Keratinocyte (primary cell): ENCODE measurements at regions not wholly inside any gene's neighbourhood (a gene's known extent, or its start where the extent isn't known, plus 50 kb on each side); places are given as distances from the start of the nearest gene placed in this dataset.

Experiments
- DNase-seq: peaks from one replicate; pipeline ENCODE4 v3.0.0-alpha.2; 2011; ENCODE audit warnings: low read depth, missing footprints, low spot score
- FAIRE-seq: peaks from 2 replicates; lab custom pipeline; 2011; peaks lifted over from hg19 to GRCh38; lab: Jason Lieb, UNC
- H2AFZ ChIP-seq: 2 replicates; pipeline ENCODE4 v1.6.0; 2012; ENCODE audit warnings: low read length, control low read depth, inconsistent platforms; ENCODE audit not compliant: control insufficient read depth
- H3K27ac ChIP-seq: 2 replicates; pipeline ENCODE4 v1.5.1; 2011; ENCODE audit warnings: low read length; ENCODE audit not compliant: control insufficient read depth, insufficient read depth
- H3K27me3 ChIP-seq: 3 replicates; pipeline ENCODE4 v1.6.0; 2011; ENCODE audit warnings: low read length; ENCODE audit not compliant: control insufficient read depth, insufficient read depth; ENCODE audit errors: extremely low read depth
- H3K36me3 ChIP-seq, 2 experiments: 2 replicates in 1 of 2; 3 replicates in 1 of 2; pipeline ENCODE4 v1.5.1; 2011; ENCODE audit warnings: low read length in 2 of 2, mild to moderate bottlenecking in 1 of 2; ENCODE audit not compliant: control insufficient read depth in 2 of 2, insufficient read depth in 2 of 2; ENCODE audit errors: extremely low read depth in 1 of 2
- H3K4me1 ChIP-seq: 3 replicates; pipeline ENCODE4 v1.5.1; 2011; ENCODE audit warnings: low read length; ENCODE audit not compliant: control insufficient read depth, insufficient read depth; ENCODE audit errors: extremely low read depth
- H3K4me2 ChIP-seq: 3 replicates; pipeline ENCODE4 v1.6.0; 2011; ENCODE audit warnings: low read depth, low read length; ENCODE audit not compliant: control insufficient read depth, insufficient read depth; ENCODE audit errors: extremely low read depth
- H3K4me3 ChIP-seq, 3 experiments: fragments of 200-600 bp in 1 of 3; sonication (generic) in 1 of 3; 2 replicates in 2 of 3; 3 replicates in 1 of 3; pipeline ENCODE4 v1.5.1; 2011 to 2016; ENCODE audit warnings: low read length in 3 of 3, mild to moderate bottlenecking in 3 of 3, control low read depth in 2 of 3, inconsistent platforms in 1 of 3, low read depth in 1 of 3, mixed read lengths in 1 of 3, mixed run types in 1 of 3, moderate library complexity in 1 of 3; ENCODE audit not compliant: control insufficient read depth in 2 of 3, insufficient read depth in 2 of 3; ENCODE audit errors: extremely low read depth in 1 of 3
- H3K79me2 ChIP-seq: 2 replicates; pipeline ENCODE4 v1.6.0; 2012; ENCODE audit warnings: low read length; ENCODE audit not compliant: control insufficient read depth, insufficient read depth
- H3K9ac ChIP-seq: 3 replicates; pipeline ENCODE4 v1.6.0; 2011; ENCODE audit warnings: low read length; ENCODE audit not compliant: control insufficient read depth, insufficient read depth; ENCODE audit errors: extremely low read depth
- H3K9me1 ChIP-seq: 3 replicates; pipeline ENCODE4 v1.6.0; 2011; ENCODE audit warnings: low read length; ENCODE audit not compliant: control insufficient read depth, insufficient read depth; ENCODE audit errors: extremely low read depth
- H3K9me3 ChIP-seq: 2 replicates; pipeline ENCODE4 v1.5.1; 2012; ENCODE audit warnings: low read depth, low read length; ENCODE audit not compliant: control insufficient read depth
- H4K20me1 ChIP-seq: 3 replicates; pipeline ENCODE4 v1.6.0; 2011; ENCODE audit warnings: low read length; ENCODE audit not compliant: control insufficient read depth, insufficient read depth; ENCODE audit errors: extremely low read depth
- CTCF ChIP-seq, 3 experiments: IDR thresholded peaks in 1 of 3; conservative IDR thresholded peaks in 1 of 3; optimal IDR thresholded peaks in 1 of 3; 2 replicates in 2 of 3; 3 replicates in 1 of 3; pipeline versions ENCODE3 to v1.5.1; 2011; ENCODE audit warnings: low read length in 3 of 3, mild to moderate bottlenecking in 3 of 3, moderate library complexity in 2 of 3, control low read depth in 1 of 3, inconsistent platforms in 1 of 3; ENCODE audit not compliant: insufficient read depth in 2 of 3; ENCODE audit errors: extremely low read depth in 1 of 3
- EZH2 ChIP-seq: IDR thresholded peaks from one replicate; pipeline ENCODE4 v1.6.1; 2012; ENCODE audit warnings: inconsistent platforms, mild to moderate bottlenecking, low read length, moderate library complexity
- dilution Hi-C: fragments of 300-500 bp; cut with MboI; formaldehyde crosslinking; loops from one replicate; pipeline ENCODE4 v1.7.0; 2020; ENCODE audit warnings: low sequenced_read_pairs; ENCODE audit not compliant: extremely low pct_ligation_motif_present

GRCh38 chr2:145501920-145502319, 982.0 kb upstream of the ZEB2 start:
- Histone ChIP-seq H3K27me3 (no peaks in the 10 kb centered on the region), H3K4me1 (no peaks in the 10 kb centered on the region), H3K9me1 (no peaks in the 10 kb centered on the region), H3K36me3 (no peaks in the 10 kb centered on the region), H3K4me2 (no peak overlapping the region), H3K9me3 (no peaks in the 10 kb centered on the region), H3K79me2 (no peaks in the 10 kb centered on the region), H3K9ac (no peak overlapping the region), H3K27ac (no peak overlapping the region), H3K4me3 (no peak overlapping the region), H4K20me1 (no peaks in the 10 kb centered on the region), H2AFZ (no peak overlapping the region)
- FAIRE-seq: no peak
- TF ChIP-seq EZH2 (no peak), CTCF (optimal IDR thresholded peaks at IDR 0.05 in 1 of 3, IDR thresholded peaks at IDR 0.05 in 1 of 3, conservative IDR thresholded peaks at IDR 0.05 in 1 of 3; ENCODE audit: extremely low read depth in 1 of 3, insufficient read depth in 2 of 3, low read length in 3 of 3) (no peak)
- no peak for DNase-seq
- dilution Hi-C loops: no loop called here

- H3K4me2 ChIP-seq: no peak overlapping the region
- H3K4me1 ChIP-seq: no peaks in the 10 kb centered on the region
- no peaks in the 10 kb centered on the region for H4K20me1 ChIP-seq
- H3K9ac ChIP-seq: no peak overlapping the region
- dilution Hi-C loops: no loop called here
- no peak overlapping the region for H3K27ac ChIP-seq
- H3K4me3 ChIP-seq: no peak overlapping the region
- no peaks in the 10 kb centered on the region for H3K27me3 ChIP-seq
- H3K9me3 ChIP-seq: no peaks in the 10 kb centered on the region
- no peak overlapping the region for H2AFZ ChIP-seq
- no peak for FAIRE-seq
- H3K36me3 ChIP-seq: no peaks in the 10 kb centered on the region
- no peak for TF ChIP-seq EZH2
- no peak for TF ChIP-seq CTCF (optimal IDR thresholded peaks at IDR 0.05 in 1 of 3, IDR thresholded peaks at IDR 0.05 in 1 of 3, conservative IDR thresholded peaks at IDR 0.05 in 1 of 3; ENCODE audit: extremely low read depth in 1 of 3, insufficient read depth in 2 of 3, low read length in 3 of 3)
- no peaks in the 10 kb centered on the region for H3K79me2 ChIP-seq
- no peak for DNase-seq
- H3K9me1 ChIP-seq: no peaks in the 10 kb centered on the region
These were observed 975.7 kb upstream of the ZEB2 start for GRCh38 chr2:145495590-145495989.
